HG03095 (cell line): ENCODE measurements at regions not wholly inside any gene's neighbourhood (a gene's known extent, or its start where the extent isn't known, plus 50 kb on each side); places are given as distances from the start of the nearest gene placed in this dataset.
"Not testable (repeated sequence)": the region's sequence is repeated elsewhere in the genome, so short reads cannot be mapped to it uniquely, and the experiment has no call there.

ENCODE experiments used
- ATAC-seq: cut with Tn5 transposase; IDR thresholded peaks from one replicate; pipeline ENCODE4 v1.9.1; 2021; ENCODE audit warnings: moderate library complexity; ENCODE audit not compliant: unreplicated experiment

DNA sequence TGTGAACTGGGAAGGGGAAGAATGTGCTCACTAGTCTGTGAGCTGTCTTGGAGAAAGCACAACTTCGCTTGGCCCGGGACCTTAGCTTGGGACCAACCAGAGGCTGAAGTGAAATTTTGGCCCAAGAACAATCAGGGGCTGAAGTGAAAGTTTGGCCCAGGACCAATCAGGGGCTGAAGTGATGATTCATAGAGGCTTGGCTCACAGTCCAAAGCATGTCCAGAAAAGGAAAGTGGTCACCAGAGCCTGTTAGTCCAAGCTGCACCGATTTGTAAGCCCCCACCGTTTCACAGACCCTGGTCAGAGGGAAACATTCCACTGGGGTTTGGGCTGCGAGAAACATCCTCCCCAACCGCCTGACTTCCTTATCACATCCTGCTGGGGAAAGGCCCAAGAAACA is 763.3 kb downstream of the SPATA31A7 start:
- not testable (repeated sequence) for ATAC-seq

GRCh38 chr9:61971635-61972034 is 781.8 kb downstream of the SPATA31A7 start:
- not testable (repeated sequence) for ATAC-seq

DNA sequence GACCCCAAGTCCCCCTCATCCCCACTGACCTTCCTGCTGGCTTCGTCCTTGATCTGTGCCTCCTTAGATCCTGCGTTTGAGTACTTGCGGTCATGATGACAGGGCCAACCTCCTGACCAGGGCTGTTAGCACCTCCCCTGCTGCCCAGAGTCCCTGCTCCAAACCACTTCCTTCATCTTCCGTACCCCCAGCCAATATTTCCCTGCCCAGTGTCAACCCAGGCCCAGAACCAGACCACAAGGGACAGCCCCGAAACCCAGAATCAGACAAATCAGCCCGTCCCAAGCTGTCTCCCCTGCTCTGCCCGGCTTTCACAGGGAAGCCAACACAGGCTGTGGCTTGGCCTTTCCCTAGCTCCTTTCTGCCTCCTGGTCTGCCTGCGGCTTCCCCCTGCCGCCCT is 784.7 kb downstream of the SPATA31A7 start:
- ATAC-seq, result not testable (repeated sequence)

- not testable (repeated sequence) for ATAC-seq
Observed at GRCh38 chr9:61976318-61976717, 786.5 kb downstream of the SPATA31A7 start.

DNA sequence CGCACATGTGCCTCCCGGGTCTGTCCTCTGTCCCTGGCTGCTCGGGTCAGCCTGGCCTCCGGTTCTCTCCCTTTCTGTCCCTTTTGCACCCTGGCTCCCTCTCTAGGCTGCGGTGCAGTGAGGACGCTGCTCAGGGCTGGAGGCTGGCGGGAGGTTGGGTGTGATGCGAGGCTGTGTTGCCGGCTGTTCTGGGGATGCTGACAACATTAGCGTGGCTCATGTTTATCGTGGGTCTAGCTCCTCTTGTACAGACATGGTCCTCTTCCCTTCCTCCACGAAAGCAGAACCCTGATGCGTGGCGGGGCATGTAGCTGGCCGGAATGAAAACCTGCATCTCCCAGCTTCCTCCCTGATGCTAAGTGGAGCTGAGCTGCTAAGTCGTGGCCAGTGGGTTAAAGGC is 792.9 kb downstream of the SPATA31A7 start:
- ATAC-seq, result not testable (repeated sequence)

DNA sequence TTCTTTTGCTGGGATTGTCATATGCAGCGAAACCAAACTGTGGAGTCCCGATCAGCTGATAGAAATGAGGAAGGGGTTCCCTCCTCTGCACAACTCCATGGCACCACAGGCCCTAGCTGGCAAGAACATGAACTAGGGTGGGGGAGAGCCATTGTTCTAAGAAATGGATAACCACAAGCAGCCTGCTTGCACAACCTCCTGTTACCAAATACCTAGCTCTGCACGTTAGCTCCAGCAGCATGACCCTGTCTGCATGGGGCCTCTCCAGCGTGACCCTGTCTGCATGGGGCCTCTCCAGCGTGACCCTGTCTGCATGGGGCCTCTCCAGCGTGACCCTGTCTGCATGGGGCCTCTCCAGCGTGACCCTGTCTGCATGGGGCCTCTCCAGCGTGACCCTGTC is 793.6 kb downstream of the SPATA31A7 start:
- not testable (repeated sequence) for ATAC-seq

DNA sequence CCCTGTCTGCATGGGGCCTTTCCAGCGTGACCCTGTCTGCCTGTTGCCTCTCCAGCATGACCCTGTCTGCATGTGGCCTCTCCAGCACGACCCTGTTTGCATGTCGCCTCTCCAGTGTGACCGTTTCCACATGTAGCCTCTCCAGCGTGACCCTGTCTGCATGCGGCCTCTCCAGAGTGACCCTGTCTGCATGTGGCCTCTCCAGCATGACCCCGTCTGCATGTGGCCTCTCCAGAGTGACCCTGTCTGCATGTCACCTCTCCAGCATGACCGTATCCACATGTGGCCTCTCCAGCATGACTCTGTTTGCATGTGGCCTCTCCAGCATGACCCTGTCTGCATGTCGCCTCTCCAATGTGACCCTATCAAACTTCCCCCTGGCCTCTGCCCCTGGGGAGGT is 794.1 kb downstream of the SPATA31A7 start:
- ATAC-seq, result not testable (repeated sequence)

GRCh38 chr9:61984513-61984912 is 794.7 kb downstream of the SPATA31A7 start:
- ATAC-seq, result not testable (repeated sequence)

GRCh38 chr9:61992110-61992509 is 802.3 kb downstream of the SPATA31A7 start:
- not testable (repeated sequence) for ATAC-seq

DNA sequence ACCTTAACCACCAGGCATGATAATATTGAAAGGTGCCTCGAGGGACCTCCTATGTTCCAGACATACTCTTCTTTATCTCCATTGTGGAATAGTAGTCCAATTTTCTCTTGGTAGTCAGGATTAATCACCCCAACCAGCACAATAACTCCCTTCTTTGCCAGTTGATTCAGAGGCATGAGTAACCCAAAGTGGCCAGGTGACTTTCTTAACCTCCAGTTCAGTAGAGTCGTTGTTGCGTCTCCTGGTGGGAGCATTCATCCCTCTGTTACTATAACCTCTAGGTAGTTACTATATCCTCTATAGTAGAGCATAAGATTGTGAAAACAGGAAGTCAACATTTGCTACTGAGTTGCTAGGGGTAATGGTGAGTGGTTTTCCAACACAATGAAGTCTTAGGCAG is 842.6 kb downstream of the SPATA31A7 start:
- not testable (repeated sequence) for ATAC-seq

DNA sequence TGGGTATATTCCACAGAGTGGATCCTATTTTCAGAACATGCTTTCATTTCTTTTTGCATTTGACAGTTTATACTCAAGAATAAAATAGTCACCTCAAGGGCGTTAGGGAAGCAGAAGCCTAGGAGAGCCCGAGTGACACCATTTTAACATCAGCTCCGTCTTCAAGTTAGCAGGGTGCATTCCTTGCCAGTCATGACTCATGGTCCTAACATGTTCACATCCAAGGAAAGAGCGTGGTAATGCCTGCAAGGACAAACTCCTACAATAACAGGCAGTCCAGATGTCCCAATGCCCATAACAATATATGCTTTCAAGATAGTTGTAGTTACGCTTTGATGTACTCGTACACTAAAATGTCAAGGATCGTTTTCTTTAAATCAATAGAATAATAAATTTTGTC is 848.4 kb downstream of the SPATA31A7 start:
- ATAC-seq, result not testable (repeated sequence)

DNA sequence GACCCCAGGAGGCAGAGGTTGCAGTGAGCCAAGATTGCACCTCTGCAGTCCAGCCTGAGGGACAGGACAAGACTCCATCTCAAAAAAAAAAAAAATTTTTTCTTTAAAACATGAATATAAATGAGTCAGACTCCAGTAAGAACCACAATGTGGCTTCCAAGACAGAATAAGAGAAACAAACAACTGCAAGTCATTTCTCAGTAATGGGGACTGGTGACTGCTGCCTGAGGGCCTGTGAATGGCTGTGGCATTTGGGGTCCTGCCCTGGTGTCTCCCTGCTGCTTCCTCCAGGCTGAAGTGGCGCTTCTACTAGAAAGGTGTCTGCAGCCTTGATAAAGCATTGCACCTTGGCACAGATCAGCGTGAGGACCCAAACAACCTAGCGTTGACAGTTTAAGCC is 868.3 kb downstream of the SPATA31A7 start:
- ATAC-seq, result not testable (repeated sequence)

DNA sequence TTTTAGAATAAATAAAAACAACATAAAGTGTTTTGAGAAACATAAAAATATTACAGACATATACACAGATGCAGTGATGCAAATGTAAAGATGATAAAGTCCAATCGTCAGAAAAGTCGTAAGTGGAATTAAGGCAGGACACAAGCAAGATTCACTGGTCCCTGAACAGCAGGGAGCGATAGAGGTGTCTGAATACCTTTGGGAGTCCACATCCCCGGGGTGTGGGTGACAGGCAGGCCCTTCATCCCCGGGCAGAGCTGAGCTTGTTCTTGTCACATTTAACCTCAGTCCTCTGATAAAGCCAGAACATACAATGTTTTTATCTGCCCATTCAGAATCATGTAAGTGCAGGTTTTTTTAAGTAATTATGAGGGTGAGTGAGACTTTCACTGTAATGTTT is 881.2 kb downstream of the SPATA31A7 start:
- ATAC-seq, result not testable (repeated sequence)

- not testable (repeated sequence) for ATAC-seq
Observed at GRCh38 chr9:62073401-62073800, 883.6 kb downstream of the SPATA31A7 start.

GRCh38 chr9:62084245-62084644 is 894.4 kb downstream of the SPATA31A7 start:
- not testable (repeated sequence) for ATAC-seq

- ATAC-seq, result not testable (repeated sequence)
Observed at GRCh38 chr9:62095714-62096345, 906.0 kb downstream of the SPATA31A7 start.

DNA sequence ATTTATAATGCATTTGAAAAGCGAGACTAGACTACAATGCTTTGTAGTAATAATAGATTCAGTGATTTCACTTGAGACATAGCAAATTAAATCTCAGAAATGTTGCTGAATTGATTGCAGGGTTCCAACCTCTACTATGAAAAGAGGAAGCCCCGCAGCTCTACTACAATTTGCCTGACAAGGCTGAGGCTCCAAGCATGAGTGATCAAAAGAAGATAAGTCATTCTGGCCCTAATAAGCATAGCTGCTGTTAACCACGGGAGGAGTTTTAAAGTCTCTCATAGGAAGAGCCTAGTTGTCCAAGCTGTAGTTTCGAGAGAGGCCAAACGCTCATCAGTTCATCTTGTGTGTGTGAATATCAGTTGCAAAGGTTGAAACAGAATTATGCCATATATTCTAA is 920.6 kb downstream of the SPATA31A7 start:
- peak; percentile 84 for ATAC-seq

DNA sequence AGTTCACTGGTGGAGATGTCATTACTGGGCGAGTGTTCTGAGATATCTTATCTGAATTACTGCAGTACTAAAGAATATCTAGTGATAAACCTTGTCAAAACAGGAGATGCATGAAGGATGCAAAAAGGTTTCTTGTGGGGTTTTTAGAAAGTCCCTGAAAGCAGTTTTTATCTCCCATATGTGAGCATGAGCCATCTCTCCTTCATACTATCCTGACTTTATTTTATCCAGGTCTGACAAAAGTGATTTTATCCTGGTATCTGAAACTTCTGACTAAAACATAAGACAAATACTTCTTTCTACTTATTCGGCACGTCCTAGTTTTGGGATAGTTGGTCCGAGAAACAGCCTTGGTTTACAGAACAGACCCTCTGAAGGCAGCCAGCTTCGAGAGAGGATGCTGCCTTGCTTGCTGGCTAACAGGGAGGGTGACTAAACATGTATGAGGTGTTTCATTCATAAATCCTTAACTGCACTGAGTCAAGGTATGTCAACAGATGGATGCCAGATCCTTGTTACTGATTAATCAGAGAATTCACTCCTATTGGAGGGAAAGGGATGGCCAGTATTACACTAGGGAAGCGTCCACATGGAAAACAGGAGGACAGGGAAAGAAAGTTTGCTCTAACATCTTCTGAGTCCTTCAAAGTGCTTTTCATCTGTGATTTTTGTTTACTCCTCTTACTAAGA is 927.3 kb downstream of the SPATA31A7 start:
- ATAC-seq, result not testable (repeated sequence)

- ATAC-seq, result not testable (repeated sequence)
Observed at GRCh38 chr9:62119656-62120055, 929.8 kb downstream of the SPATA31A7 start.

DNA sequence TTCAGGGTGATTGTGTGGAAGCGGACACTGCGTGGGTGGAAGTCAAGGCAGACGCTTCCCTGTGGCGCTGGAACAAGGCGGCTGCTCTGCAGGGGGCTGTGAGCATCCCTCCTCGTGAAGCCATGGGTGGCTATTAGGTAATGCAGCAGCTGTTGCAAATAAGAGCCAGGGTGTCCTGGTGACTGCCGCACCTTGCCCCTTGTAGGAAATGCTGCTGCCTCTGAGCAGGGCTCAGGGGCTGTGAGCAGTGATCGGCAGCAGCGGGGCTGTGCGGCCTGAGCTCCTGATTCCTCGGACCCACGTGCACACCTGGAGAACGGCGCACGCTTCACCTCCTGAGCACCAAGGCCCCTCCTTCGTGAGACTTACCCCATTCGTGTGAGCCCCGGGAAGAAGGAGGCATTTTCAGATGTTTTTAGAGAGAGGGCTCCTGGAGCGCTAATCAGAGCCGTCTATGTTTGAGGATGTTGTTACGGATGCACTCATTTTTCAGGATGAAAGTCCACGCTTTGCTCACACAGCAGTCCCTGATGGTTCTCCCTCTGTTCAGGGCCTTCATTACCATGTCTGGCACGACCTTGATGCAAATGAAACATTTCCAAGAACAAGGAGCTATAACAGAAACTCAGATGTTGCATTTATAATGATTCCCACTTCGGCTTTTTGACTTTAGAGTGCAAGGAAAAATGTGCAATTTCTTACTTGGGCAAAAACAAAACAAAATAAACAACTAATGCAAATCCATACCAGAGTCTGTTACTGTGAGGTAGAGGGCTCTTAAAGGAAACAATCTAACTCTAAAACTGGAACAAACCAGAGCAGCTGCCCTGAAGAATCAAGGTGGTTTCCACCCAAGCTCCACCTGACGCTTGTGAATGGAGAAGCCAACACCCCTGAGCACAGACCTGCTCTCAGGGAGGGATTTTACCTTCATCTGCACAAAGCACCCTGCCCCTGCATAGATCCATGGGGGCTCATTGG is 936.1 kb downstream of the SPATA31A7 start:
- ATAC-seq, result not testable (repeated sequence)

DNA sequence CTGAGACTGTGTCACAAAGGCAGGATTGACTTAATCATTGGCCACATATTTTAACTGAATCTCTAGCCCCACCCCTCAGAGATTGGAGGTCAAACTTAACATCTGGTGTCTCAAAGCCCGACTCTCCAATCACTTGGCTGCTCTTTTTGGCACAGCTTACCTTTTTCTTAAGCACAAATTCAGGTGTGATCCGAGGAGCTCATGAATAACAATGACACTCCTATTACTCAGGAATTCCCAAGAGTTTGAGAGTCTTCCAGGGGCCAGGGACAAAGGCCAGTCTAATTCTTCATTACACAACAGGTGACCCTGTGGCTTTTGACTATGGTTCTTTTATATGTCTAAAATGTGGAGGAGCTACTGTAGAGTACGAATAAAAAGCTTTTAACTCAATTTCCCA is 945.2 kb downstream of the SPATA31A7 start:
- ATAC-seq, result not testable (repeated sequence)
